HEK293 (cell line): ENCODE measurements at regions not wholly inside any gene's neighbourhood (a gene's known extent, or its start where the extent isn't known, plus 50 kb on each side); places are given as distances from the start of the nearest gene placed in this dataset.

Experiments
- CTCF ChIP-seq: fragments of 450-650 bp; formaldehyde crosslinking; IDR thresholded peaks from 2 replicates; pipeline ENCODE4 v1.5.1; 2016; ENCODE audit warnings: missing biosample characterization, missing genetic modification characterization
- PATZ1 ChIP-seq: fragments of 450-650 bp; formaldehyde crosslinking; IDR thresholded peaks from 2 replicates; pipeline ENCODE4 v1.5.1; 2016; ENCODE audit warnings: missing biosample characterization, missing genetic modification characterization
- ZNF10 ChIP-seq: fragments of 450-650 bp; formaldehyde crosslinking; IDR thresholded peaks from 2 replicates; pipeline ENCODE4 v1.5.1; 2017; ENCODE audit warnings: missing biosample characterization, missing genetic modification characterization
- ZNF571 ChIP-seq: fragments of 450-650 bp; formaldehyde crosslinking; IDR thresholded peaks from 2 replicates; pipeline ENCODE4 v1.5.0; 2017; ENCODE audit warnings: missing biosample characterization, missing genetic modification characterization
- ZNF623 ChIP-seq: fragments of 450-650 bp; formaldehyde crosslinking; IDR thresholded peaks from 2 replicates; pipeline ENCODE4 v1.5.1; 2016; ENCODE audit warnings: missing biosample characterization, missing genetic modification characterization
- TF ChIP-seq, protein P1 (sequence below): fragments of 450-650 bp; formaldehyde crosslinking; IDR thresholded peaks from 2 replicates; pipeline ENCODE4 v1.5.1; 2016; ENCODE audit warnings: missing biosample characterization, missing genetic modification characterization, low read depth
- TF ChIP-seq, protein P2 (sequence below): fragments of 450-650 bp; formaldehyde crosslinking; IDR thresholded peaks from 2 replicates; pipeline ENCODE4 v1.5.1; 2016; ENCODE audit warnings: missing biosample characterization, missing genetic modification characterization

DNA sequence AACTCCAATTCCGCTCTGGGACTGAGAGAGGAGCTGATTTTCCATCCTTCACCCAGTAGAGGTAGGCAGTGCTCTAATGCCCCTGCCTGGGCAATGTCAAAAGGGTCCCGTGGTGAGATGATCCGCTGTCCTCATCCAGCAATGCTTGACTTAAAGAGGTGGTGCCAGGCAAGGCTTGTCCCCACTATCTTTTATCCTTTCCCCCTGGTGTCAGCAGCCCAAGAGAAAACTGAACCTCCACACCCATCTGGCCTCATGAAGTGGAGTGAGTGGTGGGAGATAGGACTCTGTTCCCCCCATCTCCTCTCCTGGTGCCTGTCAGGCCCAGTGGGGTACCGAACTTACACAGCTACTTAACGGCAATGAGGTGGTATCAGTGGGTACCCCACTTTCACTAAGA, 107.1 kb downstream of the ABHD5 start:
- TF ChIP-seq ZNF10 (no peak), CTCF (tag by site-specific recombination) (no peak), ZNF571 (tag by site-specific recombination) (no peak), ZNF623 (no peak), PATZ1 (tag by site-specific recombination) (no peak)
- TF ChIP-seq, protein P1, sequence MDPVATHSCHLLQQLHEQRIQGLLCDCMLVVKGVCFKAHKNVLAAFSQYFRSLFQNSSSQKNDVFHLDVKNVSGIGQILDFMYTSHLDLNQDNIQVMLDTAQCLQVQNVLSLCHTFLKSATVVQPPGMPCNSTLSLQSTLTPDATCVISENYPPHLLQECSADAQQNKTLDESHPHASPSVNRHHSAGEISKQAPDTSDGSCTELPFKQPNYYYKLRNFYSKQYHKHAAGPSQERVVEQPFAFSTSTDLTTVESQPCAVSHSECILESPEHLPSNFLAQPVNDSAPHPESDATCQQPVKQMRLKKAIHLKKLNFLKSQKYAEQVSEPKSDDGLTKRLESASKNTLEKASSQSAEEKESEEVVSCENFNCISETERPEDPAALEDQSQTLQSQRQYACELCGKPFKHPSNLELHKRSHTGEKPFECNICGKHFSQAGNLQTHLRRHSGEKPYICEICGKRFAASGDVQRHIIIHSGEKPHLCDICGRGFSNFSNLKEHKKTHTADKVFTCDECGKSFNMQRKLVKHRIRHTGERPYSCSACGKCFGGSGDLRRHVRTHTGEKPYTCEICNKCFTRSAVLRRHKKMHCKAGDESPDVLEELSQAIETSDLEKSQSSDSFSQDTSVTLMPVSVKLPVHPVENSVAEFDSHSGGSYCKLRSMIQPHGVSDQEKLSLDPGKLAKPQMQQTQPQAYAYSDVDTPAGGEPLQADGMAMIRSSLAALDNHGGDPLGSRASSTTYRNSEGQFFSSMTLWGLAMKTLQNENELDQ (tag by site-specific recombination): no peak
- TF ChIP-seq, protein P2, sequence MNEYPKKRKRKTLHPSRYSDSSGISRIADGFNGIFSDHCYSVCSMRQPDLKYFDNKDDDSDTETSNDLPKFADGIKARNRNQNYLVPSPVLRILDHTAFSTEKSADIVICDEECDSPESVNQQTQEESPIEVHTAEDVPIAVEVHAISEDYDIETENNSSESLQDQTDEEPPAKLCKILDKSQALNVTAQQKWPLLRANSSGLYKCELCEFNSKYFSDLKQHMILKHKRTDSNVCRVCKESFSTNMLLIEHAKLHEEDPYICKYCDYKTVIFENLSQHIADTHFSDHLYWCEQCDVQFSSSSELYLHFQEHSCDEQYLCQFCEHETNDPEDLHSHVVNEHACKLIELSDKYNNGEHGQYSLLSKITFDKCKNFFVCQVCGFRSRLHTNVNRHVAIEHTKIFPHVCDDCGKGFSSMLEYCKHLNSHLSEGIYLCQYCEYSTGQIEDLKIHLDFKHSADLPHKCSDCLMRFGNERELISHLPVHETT (tag by site-specific recombination): no peak
